Memory B cell (primary cell): ENCODE measurements at regions not wholly inside any gene's neighbourhood (a gene's known extent, or its start where the extent isn't known, plus 50 kb on each side); places are given as distances from the start of the nearest gene placed in this dataset.
"Not testable (repeated sequence)": the region's sequence is repeated elsewhere in the genome, so short reads cannot be mapped to it uniquely, and the experiment has no call there.

ENCODE experiments used
- ATAC-seq: fragments of 150-1000 bp; cut with Tn5 transposase; 2 replicates; pipeline ENCODE4 v1.10.0; 2021; ENCODE audit warnings: low read depth, mild to moderate bottlenecking, moderate library complexity
- DNase-seq, 2 donors: peaks; one replicate each; pipeline ENCODE4 v3.0.0; 2022; ENCODE audit warnings: low spot score in 2 of 2
- H3K27ac Mint-ChIP-seq: one replicate; pipeline ENCODE4 v1.8.0; 2022; ENCODE audit warnings: mild to moderate bottlenecking, moderate library complexity, mixed read lengths
- H3K27me3 Mint-ChIP-seq: one replicate; pipeline ENCODE4 v1.8.0; 2022; ENCODE audit warnings: mixed read lengths
- H3K36me3 Mint-ChIP-seq: one replicate; pipeline ENCODE4 v1.8.0; 2022; ENCODE audit warnings: mild to moderate bottlenecking, mixed read lengths
- H3K4me1 Mint-ChIP-seq: one replicate; pipeline ENCODE4 v1.8.0; 2022; ENCODE audit warnings: mixed read lengths
- H3K4me3 Mint-ChIP-seq: one replicate; pipeline ENCODE4 v1.8.0; 2022; ENCODE audit warnings: mild to moderate bottlenecking, moderate library complexity, mixed read lengths
- H3K9me3 Mint-ChIP-seq: one replicate; pipeline ENCODE4 v1.8.0; 2022; ENCODE audit warnings: mixed read lengths

GRCh38 chr1:2959881-2960280 lies 61.4 kb upstream of the ACTRT2 start:
- not testable (repeated sequence) for H3K36me3 Mint-ChIP-seq, H3K4me3 Mint-ChIP-seq

GRCh38 chr1:2961081-2961480 lies 60.2 kb upstream of the ACTRT2 start:
- Mint-ChIP-seq H3K27ac (no peak overlapping the region), H3K4me1 (peaks cover 4% of the 10 kb centered on the region), H3K9me3 (peaks cover 6% of the 10 kb centered on the region), H3K36me3 (peaks cover 3% of the 10 kb centered on the region), H3K4me3 (no peak overlapping the region), H3K27me3 (no peaks in the 10 kb centered on the region)
- DNase-seq (no peak), ATAC-seq (no peak)

More at GRCh38 chr1:2959881-2960280, 61.4 kb upstream of the ACTRT2 start:
- not testable (repeated sequence) for DNase-seq, H3K4me1 Mint-ChIP-seq, H3K27me3 Mint-ChIP-seq, ATAC-seq, H3K27ac Mint-ChIP-seq, H3K9me3 Mint-ChIP-seq

- DNase-seq: no peak
- H3K27me3 Mint-ChIP-seq: no peaks in the 10 kb centered on the region
- H3K27ac Mint-ChIP-seq: no peak overlapping the region
- no peaks in the 10 kb centered on the region for H3K36me3 Mint-ChIP-seq
- no peak for ATAC-seq
- H3K4me3 Mint-ChIP-seq: no peak overlapping the region
- H3K9me3 Mint-ChIP-seq: peaks cover 3% of the 10 kb centered on the region
- no peaks in the 10 kb centered on the region for H3K4me1 Mint-ChIP-seq
Observed at GRCh38 chr1:2961661-2962060, 59.6 kb upstream of the ACTRT2 start.

GRCh38 chr1:2962061-2962460 lies 59.2 kb upstream of the ACTRT2 start:
- Mint-ChIP-seq H3K27me3 (no peaks in the 10 kb centered on the region), H3K36me3 (no peaks in the 10 kb centered on the region), H3K4me3 (no peak overlapping the region), H3K9me3 (peaks cover 3% of the 10 kb centered on the region), H3K4me1 (no peaks in the 10 kb centered on the region), H3K27ac (no peak overlapping the region)
- no peak for ATAC-seq
- DNase-seq: no peak

GRCh38 chr1:2962541-2962940 lies 58.7 kb upstream of the ACTRT2 start:
- ATAC-seq (no peak), DNase-seq (no peak)
- Mint-ChIP-seq H3K27me3 (no peaks in the 10 kb centered on the region), H3K4me1 (no peaks in the 10 kb centered on the region), H3K36me3 (no peaks in the 10 kb centered on the region), H3K9me3 (peaks cover 2% of the 10 kb centered on the region), H3K4me3 (no peak overlapping the region), H3K27ac (no peak overlapping the region)

GRCh38 chr1:2962946-2963345 lies 58.3 kb upstream of the ACTRT2 start:
- peaks cover 1% of the 10 kb centered on the region for H3K9me3 Mint-ChIP-seq
- no peaks in the 10 kb centered on the region for H3K27me3 Mint-ChIP-seq
- H3K4me1 Mint-ChIP-seq: no peaks in the 10 kb centered on the region
- H3K36me3 Mint-ChIP-seq: no peaks in the 10 kb centered on the region
- ATAC-seq: no peak
- no peak for DNase-seq
- H3K27ac Mint-ChIP-seq: no peak overlapping the region
- no peak overlapping the region for H3K4me3 Mint-ChIP-seq

- H3K27me3 Mint-ChIP-seq: no peaks in the 10 kb centered on the region
- no peak for DNase-seq
- no peaks in the 10 kb centered on the region for H3K36me3 Mint-ChIP-seq
Observed at GRCh38 chr1:2965676-2966075, 55.6 kb upstream of the ACTRT2 start.

GRCh38 chr1:2966449-2967328 lies 54.6 kb upstream of the ACTRT2 start:
- ATAC-seq (no peak), DNase-seq (no peak)
- H3K9me3 Mint-ChIP-seq: no peaks in the 10 kb centered on the region
- no peak overlapping the region for H3K27ac Mint-ChIP-seq
- no peaks in the 10 kb centered on the region for H3K36me3 Mint-ChIP-seq
- no peaks in the 10 kb centered on the region for H3K4me1 Mint-ChIP-seq
- no peaks in the 10 kb centered on the region for H3K27me3 Mint-ChIP-seq
- no peak overlapping the region for H3K4me3 Mint-ChIP-seq

More at GRCh38 chr1:2965676-2966075, 55.6 kb upstream of the ACTRT2 start:
- Mint-ChIP-seq H3K4me3 (no peak overlapping the region), H3K27ac (no peak overlapping the region), H3K9me3 (no peaks in the 10 kb centered on the region), H3K4me1 (no peaks in the 10 kb centered on the region)
- ATAC-seq: no peak

- no peak for ATAC-seq
- no peaks in the 10 kb centered on the region for H3K27me3 Mint-ChIP-seq
- H3K36me3 Mint-ChIP-seq: no peaks in the 10 kb centered on the region
- no peaks in the 10 kb centered on the region for H3K4me1 Mint-ChIP-seq
- H3K9me3 Mint-ChIP-seq: no peaks in the 10 kb centered on the region
- no peak overlapping the region for H3K4me3 Mint-ChIP-seq
- no peak for DNase-seq
- no peak overlapping the region for H3K27ac Mint-ChIP-seq
Observed at GRCh38 chr1:2967329-2967725, 53.9 kb upstream of the ACTRT2 start.

- ATAC-seq: no peak
- Mint-ChIP-seq H3K4me3 (no peak overlapping the region), H3K27ac (no peak overlapping the region), H3K4me1 (peaks cover 2% of the 10 kb centered on the region), H3K9me3 (no peaks in the 10 kb centered on the region), H3K36me3 (no peaks in the 10 kb centered on the region), H3K27me3 (peaks cover 1% of the 10 kb centered on the region)
- no peak for DNase-seq
Observed at GRCh38 chr1:2967881-2968280, 53.4 kb upstream of the ACTRT2 start.

- Mint-ChIP-seq H3K27me3 (peaks cover 1% of the 10 kb centered on the region), H3K27ac (no peak overlapping the region), H3K36me3 (no peaks in the 10 kb centered on the region), H3K4me3 (no peak overlapping the region), H3K9me3 (no peaks in the 10 kb centered on the region), H3K4me1 (peaks cover 2% of the 10 kb centered on the region)
- ATAC-seq: no peak
- DNase-seq: no peak
Observed at GRCh38 chr1:2968471-2968881, 52.8 kb upstream of the ACTRT2 start.

GRCh38 chr1:2969011-2969844 lies 52.0 kb upstream of the ACTRT2 start:
- no peaks in the 10 kb centered on the region for H3K36me3 Mint-ChIP-seq
- peaks cover 2% of the 10 kb centered on the region for H3K4me1 Mint-ChIP-seq
- no peak for DNase-seq
- ATAC-seq: no peak
- no peak overlapping the region for H3K4me3 Mint-ChIP-seq
- H3K9me3 Mint-ChIP-seq: no peaks in the 10 kb centered on the region
- H3K27ac Mint-ChIP-seq: no peak overlapping the region
- H3K27me3 Mint-ChIP-seq: peaks cover 1% of the 10 kb centered on the region

- no peak overlapping the region for H3K27ac Mint-ChIP-seq
- no peaks in the 10 kb centered on the region for H3K36me3 Mint-ChIP-seq
- no peaks in the 10 kb centered on the region for H3K9me3 Mint-ChIP-seq
- ATAC-seq (no peak), DNase-seq (no peak)
- H3K4me1 Mint-ChIP-seq: peaks cover 2% of the 10 kb centered on the region
- H3K27me3 Mint-ChIP-seq: peaks cover 1% of the 10 kb centered on the region
- H3K4me3 Mint-ChIP-seq: no peak overlapping the region
Observed at GRCh38 chr1:2969845-2970291, 51.4 kb upstream of the ACTRT2 start.

- no peaks in the 10 kb centered on the region for H3K36me3 Mint-ChIP-seq
- no peaks in the 10 kb centered on the region for H3K9me3 Mint-ChIP-seq
- ATAC-seq (no peak), DNase-seq (no peak)
- H3K27ac Mint-ChIP-seq: no peak overlapping the region
- H3K27me3 Mint-ChIP-seq: peaks cover 1% of the 10 kb centered on the region
- H3K4me3 Mint-ChIP-seq: no peak overlapping the region
- H3K4me1 Mint-ChIP-seq: peaks cover 2% of the 10 kb centered on the region
Observed at GRCh38 chr1:2970311-2971071, 50.8 kb upstream of the ACTRT2 start.
